Astrocyte (in vitro differentiated cells and primary cell): ENCODE measurements at regions not wholly inside any gene's neighbourhood (a gene's known extent, or its start where the extent isn't known, plus 50 kb on each side); places are given as distances from the start of the nearest gene placed in this dataset.

Experiments
- CTCF ChIP-seq: IDR thresholded peaks from 2 replicates; pipeline ENCODE4 v1.5.1; 2011; ENCODE audit warnings: low read depth, mild to moderate bottlenecking, inconsistent platforms, low read length, moderate library complexity; ENCODE audit not compliant: insufficient read depth
- EZH2 ChIP-seq: IDR thresholded peaks from 2 replicates; pipeline ENCODE4 v1.6.1; 2012; ENCODE audit warnings: mild to moderate bottlenecking, low read length, inconsistent platforms; ENCODE audit not compliant: insufficient read depth

- no peak for TF ChIP-seq EZH2
- TF ChIP-seq CTCF = no peak
These were observed 55.5 kb upstream of the CCDC167 start for GRCh38 chr6:37555040-37555781.
